ENCODE measurements at regions not wholly inside any gene's neighbourhood (a gene's known extent, or its start where the extent isn't known, plus 50 kb on each side); places are given as distances from the start of the nearest gene placed in this dataset.

DNA sequence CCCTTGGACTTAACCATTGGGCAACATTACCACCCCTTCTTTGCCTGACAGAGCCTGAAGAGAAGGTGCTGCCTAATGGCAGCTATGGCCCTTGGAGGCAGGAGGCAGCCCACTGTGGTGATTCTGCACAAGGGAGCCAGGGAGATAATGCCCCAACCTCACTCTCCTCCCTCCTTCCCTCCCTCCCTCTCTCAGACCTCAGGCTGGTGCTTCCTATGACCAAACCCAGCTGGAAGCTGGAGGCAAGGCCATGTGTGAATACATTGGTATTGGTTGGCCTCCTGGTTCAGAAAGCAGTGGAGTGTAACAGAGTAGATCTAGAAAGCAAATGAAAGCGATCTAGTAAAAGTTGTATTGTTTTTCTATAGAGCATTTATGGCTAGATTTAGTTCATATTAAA lies 233.1 kb downstream of the CSNK2A3 start:
- FAIRE-seq (no peak), DNase-seq (ENCODE audit: low read depth, low spot score) (no peak)
- no peak overlapping the region for H3K27ac ChIP-seq (ENCODE audit: insufficient read depth, low read depth, low read length)
- TF ChIP-seq FOS (IDR thresholded peaks at IDR 0.05; ENCODE audit: borderline replicate concordance, insufficient read depth, low read length) (no peak), GATA2 (IDR thresholded peaks at IDR 0.05; ENCODE audit: insufficient read depth, insufficient read length, low read depth, low read length) (no peak), MYC (IDR thresholded peaks at IDR 0.05; ENCODE audit: low read depth, low read length) (no peak), JUN (IDR thresholded peaks at IDR 0.05; ENCODE audit: borderline replicate concordance, insufficient read depth, insufficient read length, low read depth) (no peak), EZH2 (IDR thresholded peaks at IDR 0.05; ENCODE audit: borderline replicate concordance, low read depth, low read length, severe bottlenecking) (no peak)
- TF ChIP-seq, protein P1, sequence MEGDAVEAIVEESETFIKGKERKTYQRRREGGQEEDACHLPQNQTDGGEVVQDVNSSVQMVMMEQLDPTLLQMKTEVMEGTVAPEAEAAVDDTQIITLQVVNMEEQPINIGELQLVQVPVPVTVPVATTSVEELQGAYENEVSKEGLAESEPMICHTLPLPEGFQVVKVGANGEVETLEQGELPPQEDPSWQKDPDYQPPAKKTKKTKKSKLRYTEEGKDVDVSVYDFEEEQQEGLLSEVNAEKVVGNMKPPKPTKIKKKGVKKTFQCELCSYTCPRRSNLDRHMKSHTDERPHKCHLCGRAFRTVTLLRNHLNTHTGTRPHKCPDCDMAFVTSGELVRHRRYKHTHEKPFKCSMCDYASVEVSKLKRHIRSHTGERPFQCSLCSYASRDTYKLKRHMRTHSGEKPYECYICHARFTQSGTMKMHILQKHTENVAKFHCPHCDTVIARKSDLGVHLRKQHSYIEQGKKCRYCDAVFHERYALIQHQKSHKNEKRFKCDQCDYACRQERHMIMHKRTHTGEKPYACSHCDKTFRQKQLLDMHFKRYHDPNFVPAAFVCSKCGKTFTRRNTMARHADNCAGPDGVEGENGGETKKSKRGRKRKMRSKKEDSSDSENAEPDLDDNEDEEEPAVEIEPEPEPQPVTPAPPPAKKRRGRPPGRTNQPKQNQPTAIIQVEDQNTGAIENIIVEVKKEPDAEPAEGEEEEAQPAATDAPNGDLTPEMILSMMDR (IDR thresholded peaks at IDR 0.05; ENCODE audit: extremely low read depth in 1 of 2, insufficient read depth in 1 of 2, low read depth in 1 of 2, low read length in 2 of 2): no peak
- H3K79me2 ChIP-seq (ENCODE audit: control insufficient read depth, insufficient read depth, low read length): no peaks in the 10 kb centered on the region
- H3K27me3 ChIP-seq (ENCODE audit: control insufficient read depth in 2 of 2, insufficient read depth in 2 of 2, low read length in 2 of 2): peaks cover 10 to 21% of the 10 kb centered on the region in 2 experiments
- intact Hi-C loops (cut with micrococcal nuclease) (no loop called here), dilution Hi-C loops (cut with MboI; ENCODE audit: extremely low pct_ligation_motif_present, low sequenced_read_pairs) (no loop called here)
- no peak overlapping the region for H3K4me3 ChIP-seq (replicated peaks in 1 of 3; ENCODE audit: insufficient read depth in 1 of 3, low read depth in 1 of 3, low read length in 3 of 3)
- no peak overlapping the region for H2AFZ ChIP-seq (ENCODE audit: low read depth, low read length)
- no peak overlapping the region for H3K9ac ChIP-seq (replicated peaks; ENCODE audit: extremely low read depth, insufficient read depth, low read length)
- no peaks in the 10 kb centered on the region for H3K9me1 ChIP-seq (replicated peaks; ENCODE audit: control insufficient read depth, extremely low read depth, insufficient read depth, low read length)
- no peaks in the 10 kb centered on the region for H3K9me3 ChIP-seq (replicated peaks; ENCODE audit: control insufficient read depth, insufficient read depth, low read length)
- no peak overlapping the region for H3K4me2 ChIP-seq (ENCODE audit: insufficient read depth, low read length)
- ChIA-PET POLR2A (no interaction called here), CTCF (no interaction called here)
- no peaks in the 10 kb centered on the region for H3K4me1 ChIP-seq (ENCODE audit: control insufficient read depth, extremely low read depth, insufficient read depth, low read length)
- BruUV-seq (replicated peaks): no TSS peak
- H3K36me3 ChIP-seq (ENCODE audit: control insufficient read depth in 2 of 2, extremely low read depth in 1 of 2, insufficient read depth in 2 of 2, low read length in 2 of 2): no peaks in the 10 kb centered on the region
- H4K20me1 ChIP-seq (replicated peaks; ENCODE audit: control insufficient read depth, extremely low read depth, insufficient read depth, low read length): no peaks in the 10 kb centered on the region

DNA sequence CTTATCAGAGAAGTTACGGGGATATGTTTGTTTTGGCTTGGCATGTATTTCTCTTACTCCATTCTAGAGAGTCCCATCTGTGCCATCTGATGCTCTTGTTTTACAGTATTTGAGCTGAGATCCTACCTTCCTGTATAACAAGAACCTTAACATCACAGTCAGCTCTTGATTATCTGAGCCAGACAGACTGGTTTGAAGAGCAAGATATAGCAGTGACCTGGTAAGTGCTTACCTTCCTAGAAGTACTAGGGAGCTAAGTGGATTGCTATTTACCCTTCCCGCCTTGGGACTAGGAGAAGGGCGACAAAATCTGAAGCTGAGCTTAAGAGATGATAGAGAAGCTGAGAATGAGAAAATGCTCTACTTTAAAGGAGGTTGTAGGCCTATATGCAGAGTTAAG lies 235.3 kb downstream of the CSNK2A3 start:
- BruUV-seq (replicated peaks): no TSS peak
- Histone ChIP-seq H3K27me3 (ENCODE audit: control insufficient read depth in 2 of 2, insufficient read depth in 2 of 2, low read length in 2 of 2) (peaks cover 10 to 21% of the 10 kb centered on the region in 2 experiments), H2AFZ (ENCODE audit: low read depth, low read length) (no peak overlapping the region), H3K4me3 (replicated peaks in 1 of 3; ENCODE audit: insufficient read depth in 1 of 3, low read depth in 1 of 3, low read length in 3 of 3) (no peak overlapping the region), H3K9ac (replicated peaks; ENCODE audit: extremely low read depth, insufficient read depth, low read length) (no peak overlapping the region), H4K20me1 (replicated peaks; ENCODE audit: control insufficient read depth, extremely low read depth, insufficient read depth, low read length) (no peaks in the 10 kb centered on the region), H3K36me3 (ENCODE audit: control insufficient read depth in 2 of 2, extremely low read depth in 1 of 2, insufficient read depth in 2 of 2, low read length in 2 of 2) (no peaks in the 10 kb centered on the region), H3K4me1 (ENCODE audit: control insufficient read depth, extremely low read depth, insufficient read depth, low read length) (no peaks in the 10 kb centered on the region), H3K9me1 (replicated peaks; ENCODE audit: control insufficient read depth, extremely low read depth, insufficient read depth, low read length) (no peaks in the 10 kb centered on the region), H3K9me3 (replicated peaks; ENCODE audit: control insufficient read depth, insufficient read depth, low read length) (no peaks in the 10 kb centered on the region), H3K79me2 (ENCODE audit: control insufficient read depth, insufficient read depth, low read length) (no peaks in the 10 kb centered on the region), H3K27ac (ENCODE audit: insufficient read depth, low read depth, low read length) (no peak overlapping the region), H3K4me2 (ENCODE audit: insufficient read depth, low read length) (no peak overlapping the region)
- DNase-seq (ENCODE audit: low read depth, low spot score): no peak
- no peak for FAIRE-seq
- ChIA-PET POLR2A (no interaction called here), CTCF (no interaction called here)
- intact Hi-C loops (cut with micrococcal nuclease) (no loop called here), dilution Hi-C loops (cut with MboI; ENCODE audit: extremely low pct_ligation_motif_present, low sequenced_read_pairs) (no loop called here)
- TF ChIP-seq POLR2AphosphoS5 (IDR thresholded peaks at IDR 0.05; ENCODE audit: insufficient read depth, low read depth, low read length): no peak
- TF ChIP-seq, protein P1 (IDR thresholded peaks at IDR 0.05; ENCODE audit: extremely low read depth in 1 of 2, insufficient read depth in 1 of 2, low read depth in 1 of 2, low read length in 2 of 2): no peak
- no peak for TF ChIP-seq MYC (IDR thresholded peaks at IDR 0.05; ENCODE audit: low read depth, low read length)
- no peak for TF ChIP-seq POLR2A (IDR thresholded peaks at IDR 0.05; ENCODE audit: low read depth, low read length)
- TF ChIP-seq EZH2 (IDR thresholded peaks at IDR 0.05; ENCODE audit: borderline replicate concordance, low read depth, low read length, severe bottlenecking): no peak
- TF ChIP-seq, protein P2, sequence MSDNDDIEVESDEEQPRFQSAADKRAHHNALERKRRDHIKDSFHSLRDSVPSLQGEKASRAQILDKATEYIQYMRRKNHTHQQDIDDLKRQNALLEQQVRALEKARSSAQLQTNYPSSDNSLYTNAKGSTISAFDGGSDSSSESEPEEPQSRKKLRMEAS (IDR thresholded peaks at IDR 0.05; ENCODE audit: insufficient read depth, insufficient read length): no peak
- no peak for TF ChIP-seq JUN (IDR thresholded peaks at IDR 0.05; ENCODE audit: borderline replicate concordance, insufficient read depth, insufficient read length, low read depth)
- TF ChIP-seq GATA2 (IDR thresholded peaks at IDR 0.05; ENCODE audit: insufficient read depth, insufficient read length, low read depth, low read length): no peak
- TF ChIP-seq FOS (IDR thresholded peaks at IDR 0.05; ENCODE audit: borderline replicate concordance, insufficient read depth, low read length): no peak
